ENCODE measurements at regions not wholly inside any gene's neighbourhood (a gene's known extent, or its start where the extent isn't known, plus 50 kb on each side); places are given as distances from the start of the nearest gene placed in this dataset.

DNA sequence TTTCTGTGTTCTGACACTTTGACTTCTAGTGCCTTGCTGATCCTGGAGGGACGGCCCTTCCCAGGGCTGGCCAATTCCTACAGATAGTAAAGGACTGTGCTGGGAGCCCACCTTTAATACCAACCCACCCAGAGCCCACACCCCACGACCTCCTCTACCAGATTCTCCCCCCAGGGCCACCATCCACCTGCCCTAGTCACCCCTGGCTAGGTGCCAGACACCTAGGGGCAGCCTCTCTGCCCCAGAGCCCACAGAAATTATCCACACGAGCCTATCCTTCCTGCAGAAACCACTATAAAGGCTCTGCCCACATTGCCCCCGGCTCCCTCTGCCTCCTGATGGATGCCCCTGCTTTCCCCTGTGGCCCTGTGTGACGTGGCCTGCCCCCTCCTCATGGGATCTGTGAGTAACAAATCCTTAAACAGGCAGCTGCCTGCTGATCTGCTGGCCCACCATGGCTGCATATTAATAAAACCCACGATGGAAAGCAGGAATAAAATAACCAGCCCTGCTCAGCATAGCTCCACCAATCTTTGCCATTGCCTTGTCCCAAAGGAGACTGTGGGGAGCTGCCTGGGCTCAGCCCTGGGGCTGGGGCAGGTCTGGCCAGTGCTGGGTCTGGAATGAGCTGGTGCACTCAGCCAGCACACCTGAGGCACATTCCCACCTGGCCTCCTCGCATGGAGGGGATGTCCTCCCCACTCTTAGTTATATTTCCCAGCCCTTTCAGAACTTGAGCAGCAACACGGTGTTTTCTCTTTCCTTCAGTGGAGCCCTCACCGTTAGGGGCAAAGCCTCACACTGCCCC is 488.5 kb downstream of the NPHP4 start:
- DNase-seq (ENCODE audit: low read depth in 2 of 2, low spot score in 1 of 2), result no peak

GRCh38 chr1:5502311-5503194 is 489.7 kb downstream of the NPHP4 start:
- no peak for DNase-seq (ENCODE audit: low read depth in 2 of 2, low spot score in 1 of 2)

GRCh38 chr1:5501206-5501930 is 490.9 kb downstream of the NPHP4 start:
- DNase-seq (ENCODE audit: low read depth in 2 of 2, low spot score in 1 of 2), result no peak

- DNase-seq (ENCODE audit: low read depth in 2 of 2, low spot score in 1 of 2), result no peak
Measured at GRCh38 chr1:5500541-5500940, 491.7 kb downstream of the NPHP4 start.

DNA sequence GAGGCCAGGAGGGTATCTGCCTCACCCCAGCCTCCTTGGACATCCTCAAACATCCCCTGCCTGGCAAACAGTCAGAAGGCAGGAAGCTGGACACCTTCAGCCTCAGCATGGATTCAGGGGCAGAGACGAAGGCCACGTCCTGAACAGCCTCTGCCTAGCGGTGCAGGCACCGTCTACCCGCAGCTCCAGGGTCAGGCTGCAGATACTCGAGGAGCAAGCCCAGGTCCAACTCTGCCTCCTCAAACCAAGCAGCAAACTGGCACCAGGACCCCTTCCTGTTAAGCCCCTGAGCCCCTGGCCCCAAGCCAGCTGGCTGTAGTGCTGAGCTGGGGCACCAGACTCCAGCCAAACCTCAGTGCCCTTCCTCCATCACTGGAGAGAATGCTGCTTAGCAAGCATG is 494.7 kb downstream of the NPHP4 start:
- no peak for DNase-seq (ENCODE audit: low read depth in 2 of 2, low spot score in 1 of 2)

DNA sequence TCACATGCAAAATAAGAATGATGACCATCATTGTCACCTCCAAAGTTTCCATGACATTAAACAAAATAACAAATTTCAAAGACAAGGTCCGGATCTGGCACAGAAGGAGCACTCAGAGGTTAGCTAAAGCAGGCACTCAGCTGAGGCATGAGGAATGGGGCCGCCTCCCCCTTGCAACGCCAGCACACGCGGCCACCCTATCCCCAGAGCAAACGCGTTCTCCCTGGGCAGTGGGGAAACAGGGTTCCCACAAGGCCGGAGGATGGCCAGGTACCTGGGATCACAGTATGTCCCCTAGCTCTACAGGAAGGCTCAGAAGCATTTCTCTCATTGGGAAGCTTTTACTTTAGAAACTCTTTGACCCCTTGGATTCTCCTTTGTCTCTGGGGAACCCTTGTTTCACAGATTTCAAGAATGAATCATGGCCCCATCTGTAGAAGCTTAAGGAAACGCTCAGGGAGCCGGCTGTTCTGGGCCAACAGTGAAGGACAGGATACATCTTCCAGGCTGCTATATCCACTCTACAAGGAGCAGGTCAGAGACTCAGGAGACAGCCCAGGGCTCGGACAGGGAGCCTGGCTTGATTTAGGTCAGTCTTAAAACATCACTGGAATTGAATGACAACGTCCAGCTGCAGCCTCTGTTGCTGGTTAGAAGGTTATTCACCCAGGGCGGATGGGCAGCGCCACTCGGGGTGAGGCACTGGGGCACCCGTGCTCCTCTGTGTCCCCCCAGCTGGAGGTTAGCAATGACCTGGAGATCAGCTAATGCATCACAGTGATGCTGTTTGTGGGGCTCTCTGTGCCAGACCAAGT is 496.4 kb downstream of the NPHP4 start:
- DNase-seq (ENCODE audit: low read depth in 2 of 2, low spot score in 1 of 2), result no peak

DNA sequence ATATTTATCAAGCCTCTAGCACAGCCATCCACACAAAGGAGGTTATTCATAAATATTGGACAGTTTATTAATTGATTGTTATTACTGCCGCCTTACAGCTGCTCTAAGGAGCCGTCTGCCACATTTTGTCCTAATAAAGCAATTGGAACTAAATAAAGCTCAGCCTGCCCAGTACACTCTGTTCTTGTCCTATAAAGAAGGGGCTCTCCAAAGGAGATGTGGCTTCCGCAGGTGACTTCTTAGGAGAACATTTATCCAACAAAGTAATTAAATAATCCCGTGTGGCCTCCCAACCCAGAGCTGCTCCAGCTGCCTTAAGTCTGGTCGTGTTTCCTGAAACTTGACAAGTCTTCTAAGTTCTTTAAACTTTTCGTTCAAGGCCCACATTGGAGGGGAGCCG is 497.7 kb downstream of the NPHP4 start:
- no peak for DNase-seq (ENCODE audit: low read depth in 2 of 2, low spot score in 1 of 2)

DNA sequence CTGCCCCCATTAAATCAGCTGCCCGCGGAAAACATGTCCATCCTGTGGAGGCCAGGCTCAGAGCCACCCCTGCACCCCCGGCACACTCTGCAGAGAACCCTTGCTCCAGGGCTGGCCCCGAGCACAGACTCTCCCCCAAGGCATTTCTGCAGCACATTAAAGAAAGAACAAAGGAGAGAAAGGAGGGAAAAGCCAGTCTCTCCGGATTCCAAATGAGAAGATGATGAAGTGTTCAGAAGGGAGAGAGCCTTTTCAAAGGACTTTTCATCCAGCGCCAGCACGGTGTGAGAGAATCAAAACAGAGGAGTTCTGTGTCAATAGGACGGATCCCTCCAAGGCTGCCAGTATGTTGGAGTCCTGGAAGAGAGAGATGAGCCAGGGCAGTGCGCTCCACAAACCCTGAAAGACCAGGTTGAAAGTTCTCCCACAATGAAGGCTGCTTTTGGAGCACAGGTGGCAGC is 498.3 kb downstream of the NPHP4 start:
- no peak for DNase-seq (ENCODE audit: low read depth in 2 of 2, low spot score in 1 of 2)

DNA sequence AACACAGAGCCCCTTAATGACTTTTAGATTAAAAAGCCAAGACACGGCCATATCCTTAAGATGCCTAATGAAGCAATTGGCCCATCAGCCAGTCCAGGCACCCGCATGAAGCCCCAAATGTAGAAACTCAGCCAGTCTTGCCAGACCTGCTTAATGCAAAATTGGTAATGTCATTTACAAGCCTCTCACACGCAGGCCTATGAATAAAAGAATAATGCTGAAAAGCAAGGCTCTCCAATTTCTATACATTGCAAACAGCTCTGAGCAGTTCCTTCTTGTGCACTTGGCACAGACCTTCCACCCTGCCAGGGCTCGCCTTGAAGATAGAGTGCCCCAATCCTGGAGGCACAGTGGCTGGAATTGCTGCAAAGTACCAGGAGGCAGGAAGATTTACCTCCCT is 498.9 kb downstream of the NPHP4 start:
- no peak for DNase-seq (ENCODE audit: low read depth in 2 of 2, low spot score in 1 of 2)

DNA sequence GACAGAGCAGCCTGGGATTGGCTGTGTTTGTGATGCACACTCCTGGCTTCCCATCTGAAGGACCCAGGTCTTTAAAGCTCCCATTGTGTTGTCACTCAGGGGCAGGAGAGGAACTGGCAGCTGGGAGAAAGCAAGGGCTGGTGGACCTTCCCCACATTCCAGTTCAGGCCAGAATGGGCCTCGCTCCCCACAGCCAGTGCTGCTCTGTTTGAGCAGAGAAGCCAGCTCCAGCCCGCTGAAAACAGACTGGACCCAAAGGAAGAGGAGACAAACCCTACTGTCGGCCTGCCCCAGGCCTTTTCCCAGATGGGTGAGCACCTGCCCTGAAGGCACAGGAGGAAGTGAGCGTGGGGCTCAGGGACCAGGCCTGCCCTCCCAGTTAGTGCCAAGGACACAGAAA is 499.4 kb downstream of the NPHP4 start:
- no peak for DNase-seq (ENCODE audit: low read depth in 2 of 2, low spot score in 1 of 2)

GRCh38 chr1:5491207-5491904 is 500.9 kb downstream of the NPHP4 start:
- no peak for DNase-seq (ENCODE audit: low read depth in 2 of 2, low spot score in 1 of 2)

DNA sequence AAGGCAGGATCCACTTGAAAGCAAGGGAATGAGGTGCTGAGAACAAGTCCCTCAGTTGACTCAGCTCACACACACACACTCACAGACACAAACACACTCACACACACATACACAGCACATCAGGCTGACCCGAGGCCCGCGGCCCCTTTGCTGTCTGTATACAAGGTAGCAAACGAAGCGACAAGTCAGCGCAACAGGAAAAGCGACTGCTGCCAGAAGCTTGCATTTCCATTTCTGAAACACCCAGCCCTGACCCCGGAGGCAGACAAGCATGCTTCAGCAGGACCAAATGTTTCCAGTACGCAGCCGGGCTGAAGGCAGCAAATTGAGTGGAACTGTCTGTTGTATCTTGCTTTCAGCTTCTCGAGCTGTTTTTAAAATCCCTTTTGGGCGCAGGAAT is 501.6 kb downstream of the NPHP4 start:
- no peak for DNase-seq (ENCODE audit: low read depth in 2 of 2, low spot score in 1 of 2)

DNA sequence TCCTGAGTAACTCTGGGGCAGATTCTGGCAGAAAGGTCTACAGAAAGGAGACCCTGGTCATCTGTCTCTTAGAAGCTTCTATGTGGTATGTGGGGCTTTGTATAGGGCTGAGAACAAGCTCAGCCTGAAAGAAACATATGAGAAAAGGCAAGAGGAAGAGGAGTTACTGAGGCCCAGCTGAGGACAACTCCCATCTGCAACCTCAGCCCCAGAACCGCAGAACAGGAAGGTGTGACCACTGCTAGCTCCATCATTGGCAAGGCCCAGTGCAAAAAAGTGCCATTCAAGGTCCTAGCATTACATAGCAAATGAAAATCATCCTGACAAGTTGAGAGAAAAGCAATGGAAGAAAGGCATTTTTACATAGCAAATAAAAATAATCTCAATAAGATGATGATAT is 503.8 kb downstream of the NPHP4 start:
- DNase-seq (ENCODE audit: low read depth in 2 of 2, low spot score in 1 of 2), result no peak

DNA sequence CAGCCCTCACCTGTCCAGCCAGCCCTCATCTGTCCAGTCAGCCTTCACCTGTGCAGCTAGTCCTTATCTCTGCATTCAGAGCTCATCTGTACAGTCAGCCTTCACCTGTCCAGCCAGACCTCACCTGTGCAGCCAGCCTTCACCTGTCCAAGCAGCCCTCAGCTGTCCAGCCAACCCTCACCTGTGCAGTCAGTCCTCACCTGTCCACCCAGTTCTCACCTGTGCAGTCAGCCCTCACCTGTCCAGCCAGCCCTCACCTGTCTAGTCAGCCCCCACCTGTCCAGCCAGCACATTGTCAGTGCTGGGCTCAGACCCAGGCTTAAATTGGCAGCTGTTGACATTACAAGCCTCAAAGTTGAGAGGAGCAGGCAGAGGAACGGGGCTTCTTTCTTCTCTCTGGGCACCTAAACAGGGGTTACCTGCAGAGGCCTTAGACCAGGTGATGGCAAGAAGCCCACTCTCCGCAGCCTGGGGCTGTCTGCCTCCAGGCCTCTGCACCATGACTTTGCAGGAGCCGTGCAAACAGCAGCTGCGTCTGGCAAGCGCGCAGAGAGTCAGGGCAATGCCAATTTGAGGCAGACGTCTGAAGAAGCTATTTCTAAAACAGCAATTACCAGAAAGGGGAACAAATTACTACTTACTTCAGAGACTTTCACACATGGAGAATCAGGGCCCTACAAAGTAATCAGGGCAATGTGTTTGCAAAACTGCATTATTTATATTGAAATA is 506.1 kb downstream of the NPHP4 start:
- DNase-seq (ENCODE audit: low read depth in 2 of 2, low spot score in 1 of 2), result no peak

GRCh38 chr1:5485436-5485835 is 506.8 kb downstream of the NPHP4 start:
- no peak for DNase-seq (ENCODE audit: low read depth in 2 of 2, low spot score in 1 of 2)

GRCh38 chr1:5484451-5485165 is 507.6 kb downstream of the NPHP4 start:
- DNase-seq (ENCODE audit: low read depth in 2 of 2, low spot score in 1 of 2), result no peak

DNA sequence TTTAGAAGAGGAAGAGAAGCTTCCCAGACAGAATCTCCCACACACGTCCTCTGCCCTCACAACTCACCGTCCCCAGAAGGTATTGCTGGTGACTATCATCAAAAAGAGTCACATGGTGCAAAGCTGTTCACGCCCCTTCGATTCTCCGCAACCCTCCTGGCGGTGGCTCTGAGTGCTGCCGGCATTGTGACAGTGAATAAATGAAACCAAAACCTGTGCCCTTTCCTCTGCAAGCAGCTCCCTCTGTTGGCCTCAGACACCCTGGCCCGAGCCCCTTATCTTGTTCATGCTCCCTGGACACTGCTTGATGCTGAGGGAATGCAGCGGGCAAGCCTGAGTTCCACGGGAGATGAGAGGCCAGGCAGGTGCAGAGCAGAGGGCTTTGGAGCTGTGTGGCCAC is 510.3 kb downstream of the NPHP4 start:
- DNase-seq (ENCODE audit: low read depth in 2 of 2, low spot score in 1 of 2), result no peak

- no peak for DNase-seq (ENCODE audit: low read depth in 2 of 2, low spot score in 1 of 2)
Measured at GRCh38 chr1:5480906-5481305, 511.3 kb downstream of the NPHP4 start.

Data from stimulated activated CD8-positive, alpha-beta memory T cell treated with anti-CD3 and anti-CD28 coated beads, Interleukin-4, amount 100 ng/mL, for 4 hours (primary cell).